MM.1S (cell line): ENCODE measurements at regions not wholly inside any gene's neighbourhood (a gene's known extent, or its start where the extent isn't known, plus 50 kb on each side); places are given as distances from the start of the nearest gene placed in this dataset.
"Not testable (repeated sequence)": the region's sequence is repeated elsewhere in the genome, so short reads cannot be mapped to it uniquely, and the experiment has no call there.

Experiments used
- DNase-seq: peaks from one replicate; pipeline ENCODE4 v3.0.0-alpha.2; 2015
- H2AFZ ChIP-seq: fragments of 300-600 bp; sonication (generic); 2 replicates; pipeline ENCODE4 v1.6.0; 2016; ENCODE audit warnings: antibody characterized with exemption, low read length
- H3F3A ChIP-seq: fragments of 300-600 bp; sonication (generic); 2 replicates; pipeline ENCODE4 v1.6.1; 2016; ENCODE audit warnings: mild to moderate bottlenecking, antibody characterized with exemption, low read length, moderate library complexity, mixed read lengths; ENCODE audit not compliant: insufficient read depth
- H3K27ac ChIP-seq: fragments of 300-600 bp; sonication (generic); 2 replicates; pipeline ENCODE4 v1.5.1; 2016; ENCODE audit warnings: mild to moderate bottlenecking, low read length
- H3K27me3 ChIP-seq: fragments of 300-600 bp; sonication (generic); replicated peaks from 2 replicates; pipeline ENCODE4 v1.6.0; 2016; ENCODE audit warnings: low read length; ENCODE audit not compliant: insufficient read depth
- H3K36me3 ChIP-seq: fragments of 300-600 bp; sonication (generic); replicated peaks from 2 replicates; pipeline ENCODE4 v1.6.1; 2016; ENCODE audit warnings: mild to moderate bottlenecking, low read length, mixed read lengths; ENCODE audit not compliant: insufficient read depth
- H3K4me1 ChIP-seq: fragments of 300-600 bp; sonication (generic); 2 replicates; pipeline ENCODE4 v1.6.1; 2016; ENCODE audit warnings: low read length, mixed read lengths
- H3K4me2 ChIP-seq: fragments of 300-600 bp; sonication (generic); 2 replicates; pipeline ENCODE4 v1.6.0; 2016; ENCODE audit warnings: low read depth, low read length
- H3K4me3 ChIP-seq: fragments of 300-600 bp; sonication (generic); 2 replicates; pipeline ENCODE4 v1.5.1; 2016; ENCODE audit warnings: low read length, mixed read lengths
- H3K79me2 ChIP-seq: fragments of 300-600 bp; sonication (generic); 2 replicates; pipeline ENCODE4 v1.6.1; 2016; ENCODE audit warnings: mixed run types, low read length, mixed read lengths
- H3K9ac ChIP-seq: fragments of 300-600 bp; sonication (generic); 2 replicates; pipeline ENCODE4 v1.6.1; 2016; ENCODE audit warnings: low read length, mixed read lengths
- H3K9me2 ChIP-seq: fragments of 300-600 bp; sonication (generic); replicated peaks from 2 replicates; pipeline ENCODE4 v1.6.1; 2016; ENCODE audit warnings: mild to moderate bottlenecking, low read length, mixed read lengths; ENCODE audit not compliant: insufficient read depth
- H3K9me3 ChIP-seq: fragments of 300-600 bp; sonication (generic); replicated peaks from 2 replicates; pipeline ENCODE4 v1.6.1; 2016; ENCODE audit warnings: mild to moderate bottlenecking, low read length, mixed read lengths; ENCODE audit not compliant: insufficient read depth
- H4K20me1 ChIP-seq: fragments of 300-600 bp; sonication (generic); 2 replicates; pipeline ENCODE4 v1.6.1; 2016; ENCODE audit warnings: mild to moderate bottlenecking, low read length, moderate library complexity, mixed read lengths; ENCODE audit not compliant: insufficient read depth
- EZH2 ChIP-seq: fragments of 300-600 bp; sonication (generic); optimal IDR thresholded peaks from 2 replicates; pipeline ENCODE3; 2017; ENCODE audit warnings: low read depth, mild to moderate bottlenecking, antibody characterized with exemption, low read length, mixed read lengths
- EZH2phosphoT487 ChIP-seq: fragments of 300-600 bp; sonication (generic); IDR thresholded peaks from 2 replicates; pipeline ENCODE4 v1.6.1; 2018; ENCODE audit warnings: antibody characterized with exemption, low read length
- TF ChIP-seq, protein P1 (sequence below): fragments of 300-600 bp; sonication (generic); IDR thresholded peaks from 2 replicates; pipeline ENCODE4 v1.5.1; 2016; ENCODE audit warnings: antibody characterized with exemption, low read length, mixed read lengths

DNA sequence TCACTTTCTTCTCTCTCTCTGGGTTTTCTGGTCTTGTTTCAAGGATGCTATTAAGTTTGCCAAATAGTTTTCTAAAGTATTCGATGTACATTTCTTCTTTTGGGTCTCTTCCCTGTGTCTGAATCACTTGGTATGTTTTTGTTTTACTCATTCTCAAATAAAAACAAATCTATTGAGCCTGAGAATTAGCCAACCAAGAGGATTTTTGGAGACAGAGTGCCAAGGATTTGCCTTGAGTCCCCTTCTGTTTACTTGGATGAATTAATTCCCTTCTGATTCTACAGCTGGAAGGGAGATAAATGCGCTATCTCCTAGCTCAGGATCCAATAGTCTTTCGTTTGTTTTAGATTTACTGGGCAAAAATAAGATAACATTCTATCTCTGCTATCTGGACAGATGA, 255.5 kb downstream of the SYT10 start:
- Histone ChIP-seq H3K9ac (no peak overlapping the region), H3K4me3 (no peak overlapping the region), H3F3A (no peaks in the 10 kb centered on the region), H4K20me1 (no peaks in the 10 kb centered on the region), H3K4me2 (no peak overlapping the region), H3K36me3 (no peaks in the 10 kb centered on the region), H2AFZ (no peak overlapping the region), H3K79me2 (no peaks in the 10 kb centered on the region), H3K9me3 (no peaks in the 10 kb centered on the region), H3K27me3 (no peaks in the 10 kb centered on the region), H3K27ac (no peak overlapping the region), H3K9me2 (no peaks in the 10 kb centered on the region), H3K4me1 (no peaks in the 10 kb centered on the region)
- no peak for TF ChIP-seq EZH2
- TF ChIP-seq EZH2phosphoT487: no peak
- TF ChIP-seq, protein P1, sequence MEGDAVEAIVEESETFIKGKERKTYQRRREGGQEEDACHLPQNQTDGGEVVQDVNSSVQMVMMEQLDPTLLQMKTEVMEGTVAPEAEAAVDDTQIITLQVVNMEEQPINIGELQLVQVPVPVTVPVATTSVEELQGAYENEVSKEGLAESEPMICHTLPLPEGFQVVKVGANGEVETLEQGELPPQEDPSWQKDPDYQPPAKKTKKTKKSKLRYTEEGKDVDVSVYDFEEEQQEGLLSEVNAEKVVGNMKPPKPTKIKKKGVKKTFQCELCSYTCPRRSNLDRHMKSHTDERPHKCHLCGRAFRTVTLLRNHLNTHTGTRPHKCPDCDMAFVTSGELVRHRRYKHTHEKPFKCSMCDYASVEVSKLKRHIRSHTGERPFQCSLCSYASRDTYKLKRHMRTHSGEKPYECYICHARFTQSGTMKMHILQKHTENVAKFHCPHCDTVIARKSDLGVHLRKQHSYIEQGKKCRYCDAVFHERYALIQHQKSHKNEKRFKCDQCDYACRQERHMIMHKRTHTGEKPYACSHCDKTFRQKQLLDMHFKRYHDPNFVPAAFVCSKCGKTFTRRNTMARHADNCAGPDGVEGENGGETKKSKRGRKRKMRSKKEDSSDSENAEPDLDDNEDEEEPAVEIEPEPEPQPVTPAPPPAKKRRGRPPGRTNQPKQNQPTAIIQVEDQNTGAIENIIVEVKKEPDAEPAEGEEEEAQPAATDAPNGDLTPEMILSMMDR: no peak
- no peak for DNase-seq

DNA sequence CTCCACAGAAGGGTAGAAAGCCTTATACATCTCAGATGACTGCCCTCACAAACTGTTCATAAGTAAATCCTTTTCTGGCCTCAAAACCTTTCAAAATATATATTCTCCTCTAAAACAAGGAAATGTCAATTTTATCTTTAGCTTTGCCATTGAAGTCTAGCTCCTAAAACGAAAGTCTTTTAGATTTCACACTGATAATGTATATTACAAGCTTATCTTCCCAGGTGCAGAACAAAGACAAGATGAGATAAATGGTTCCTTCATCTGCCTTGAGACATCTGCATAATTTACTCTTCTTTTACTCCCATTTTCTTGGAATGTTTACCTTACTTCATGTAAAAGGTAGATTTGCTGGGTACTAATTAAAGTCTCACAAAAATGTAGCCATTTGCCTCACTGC, 257.1 kb downstream of the SYT10 start:
- no peaks in the 10 kb centered on the region for H3K79me2 ChIP-seq
- TF ChIP-seq, protein P1: no peak
- no peak for TF ChIP-seq EZH2phosphoT487
- no peak for TF ChIP-seq EZH2
- no peak overlapping the region for H3K4me2 ChIP-seq
- H3K27me3 ChIP-seq: no peaks in the 10 kb centered on the region
- no peak overlapping the region for H3K4me3 ChIP-seq
- no peaks in the 10 kb centered on the region for H3K9me2 ChIP-seq
- no peaks in the 10 kb centered on the region for H3K9me3 ChIP-seq
- no peaks in the 10 kb centered on the region for H3K4me1 ChIP-seq
- no peak overlapping the region for H2AFZ ChIP-seq
- DNase-seq: no peak
- H3K9ac ChIP-seq: no peak overlapping the region
- H4K20me1 ChIP-seq: no peaks in the 10 kb centered on the region
- H3F3A ChIP-seq: no peaks in the 10 kb centered on the region
- H3K36me3 ChIP-seq: no peaks in the 10 kb centered on the region
- H3K27ac ChIP-seq: no peak overlapping the region

DNA sequence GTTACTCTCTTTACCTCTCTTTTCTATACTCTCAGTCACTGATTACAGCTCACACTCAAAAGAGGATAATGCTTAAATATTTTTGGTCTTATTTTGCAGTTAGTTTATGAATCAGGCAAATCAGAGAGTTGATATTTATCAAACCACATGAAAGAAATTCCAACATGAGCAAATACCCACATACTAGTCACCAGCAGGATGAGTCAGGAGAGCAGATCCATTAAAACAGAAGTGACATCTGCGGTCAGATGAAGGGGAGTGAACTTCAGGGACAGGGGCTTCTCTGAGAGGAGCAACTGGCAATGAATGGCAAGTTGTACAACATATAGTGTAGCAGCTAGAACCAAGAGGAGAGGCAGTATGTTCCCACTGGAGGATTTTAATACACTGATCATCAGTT, 258.7 kb downstream of the SYT10 start:
- H3K4me2 ChIP-seq: no peak overlapping the region
- H3K36me3 ChIP-seq: no peaks in the 10 kb centered on the region
- no peaks in the 10 kb centered on the region for H3F3A ChIP-seq

DNA sequence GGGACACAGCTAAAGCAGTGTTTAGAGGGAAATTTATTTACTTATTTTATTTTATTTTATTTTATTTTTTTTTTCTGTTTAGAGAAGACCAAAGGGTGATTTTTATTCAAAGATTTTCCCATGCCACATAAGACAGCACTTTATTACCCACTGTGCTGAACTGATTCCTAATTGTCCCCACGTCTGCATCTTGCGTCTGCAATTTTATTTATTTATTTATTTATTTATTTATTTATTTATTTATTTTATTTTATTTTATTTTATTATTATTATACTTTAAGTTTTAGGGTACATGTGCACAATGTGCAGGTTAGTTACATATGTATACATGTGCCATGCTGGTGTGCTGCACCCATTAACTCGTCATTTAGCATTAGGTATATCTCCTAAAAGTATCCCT, 269.7 kb upstream of the PKP2 start:
- not testable (repeated sequence) for H3K27me3 ChIP-seq, H3K79me2 ChIP-seq, H3K27ac ChIP-seq, H2AFZ ChIP-seq, H3K9me3 ChIP-seq, H3K9ac ChIP-seq, H3K9me2 ChIP-seq, DNase-seq, H3K36me3 ChIP-seq, H3K4me2 ChIP-seq, H3F3A ChIP-seq, H4K20me1 ChIP-seq, H3K4me3 ChIP-seq, H3K4me1 ChIP-seq

More for the DNA sequence above, 258.7 kb downstream of the SYT10 start:
- Histone ChIP-seq H3K9me2 (no peaks in the 10 kb centered on the region), H3K79me2 (no peaks in the 10 kb centered on the region), H2AFZ (no peak overlapping the region), H3K4me3 (no peak overlapping the region), H4K20me1 (no peaks in the 10 kb centered on the region), H3K27ac (no peak overlapping the region), H3K9me3 (no peaks in the 10 kb centered on the region), H3K4me1 (no peaks in the 10 kb centered on the region), H3K9ac (no peak overlapping the region), H3K27me3 (no peaks in the 10 kb centered on the region)
- no peak for DNase-seq
- TF ChIP-seq EZH2 (no peak), EZH2phosphoT487 (no peak)
- TF ChIP-seq, protein P1: no peak
